Bronchial epithelial cell (primary cell): ENCODE measurements at regions not wholly inside any gene's neighbourhood (a gene's known extent, or its start where the extent isn't known, plus 50 kb on each side); places are given as distances from the start of the nearest gene placed in this dataset.

Source experiments
- DNase-seq: peaks from one replicate; pipeline ENCODE4 v3.0.0-alpha.2; 2010; ENCODE audit warnings: low read depth
- FAIRE-seq: peaks from 2 replicates; lab custom pipeline; 2011; peaks lifted over from hg19 to GRCh38; lab: Jason Lieb, UNC
- H3K27me3 ChIP-seq: 2 replicates; pipeline ENCODE4 v1.5.1; 2011; ENCODE audit warnings: low read length; ENCODE audit not compliant: control insufficient read depth, insufficient read depth
- H3K36me3 ChIP-seq: 2 replicates; pipeline ENCODE4 v1.5.1; 2011; ENCODE audit warnings: low read length; ENCODE audit not compliant: control insufficient read depth, insufficient read depth
- H3K4me3 ChIP-seq: 2 replicates; pipeline ENCODE4 v1.5.1; 2011; ENCODE audit warnings: mild to moderate bottlenecking, low read depth, low read length, control low read depth
- CTCF ChIP-seq: IDR thresholded peaks from 2 replicates; pipeline ENCODE4 v1.5.1; 2011; ENCODE audit warnings: mild to moderate bottlenecking, moderate library complexity, low read length, control low read depth, inconsistent platforms; ENCODE audit not compliant: insufficient read depth, severe bottlenecking

GRCh38 chr2:7405861-7406715 is 488.9 kb downstream of the RNF144A start:
- H3K36me3 ChIP-seq = no peaks in the 10 kb centered on the region
- H3K4me3 ChIP-seq = no peak overlapping the region
- no peaks in the 10 kb centered on the region for H3K27me3 ChIP-seq
- FAIRE-seq = no peak
- no peak for DNase-seq
- no peak for TF ChIP-seq CTCF

- Histone ChIP-seq H3K27me3 (no peaks in the 10 kb centered on the region), H3K36me3 (no peaks in the 10 kb centered on the region), H3K4me3 (no peak overlapping the region)
- DNase-seq (no peak), FAIRE-seq (no peak)
- TF ChIP-seq CTCF = no peak
Measured at GRCh38 chr2:7407001-7407400, 489.8 kb downstream of the RNF144A start.

GRCh38 chr2:7407906-7408680 is 490.9 kb downstream of the RNF144A start:
- Histone ChIP-seq H3K27me3 (no peaks in the 10 kb centered on the region), H3K4me3 (no peak overlapping the region), H3K36me3 (no peaks in the 10 kb centered on the region)
- no peak for FAIRE-seq
- no peak for TF ChIP-seq CTCF
- DNase-seq = no peak

- Histone ChIP-seq H3K27me3 (no peaks in the 10 kb centered on the region), H3K36me3 (no peaks in the 10 kb centered on the region), H3K4me3 (no peak overlapping the region)
- DNase-seq (no peak), FAIRE-seq (no peak)
- no peak for TF ChIP-seq CTCF
Measured at GRCh38 chr2:7411691-7412090, 494.5 kb downstream of the RNF144A start.

- DNase-seq (no peak), FAIRE-seq (no peak)
- no peak overlapping the region for H3K4me3 ChIP-seq
- no peaks in the 10 kb centered on the region for H3K27me3 ChIP-seq
- no peak for TF ChIP-seq CTCF
- H3K36me3 ChIP-seq = no peaks in the 10 kb centered on the region
Measured at GRCh38 chr2:7417845-7418742, 500.9 kb downstream of the RNF144A start.
